ENCODE measurements at regions not wholly inside any gene's neighbourhood (a gene's known extent, or its start where the extent isn't known, plus 50 kb on each side); places are given as distances from the start of the nearest gene placed in this dataset.

- no peak overlapping the region for H4K91ac ChIP-seq (ENCODE audit: insufficient read length, low read depth, low read length)
- no peak overlapping the region for H3K4ac ChIP-seq (ENCODE audit: low read depth, low read length)
- no CpG with 5 or more reads among the region's 1 CpG for WGBS (ENCODE audit: extremely low coverage, insufficient read length, low lambda C conversion rate)
- no peak overlapping the region for H3K14ac ChIP-seq (ENCODE audit: insufficient read depth, low read length)
- no peak for TF ChIP-seq CTCF (conservative IDR thresholded peaks at IDR 0.05)
- no peak overlapping the region for H3K23ac ChIP-seq (ENCODE audit: insufficient read length, low read depth, low read length)
- H2BK5ac ChIP-seq (ENCODE audit: insufficient read length, low read length): no peak overlapping the region
- H3K4me2 ChIP-seq (ENCODE audit: insufficient read depth, insufficient read length, low read length): no peak overlapping the region
- H2AK5ac ChIP-seq (ENCODE audit: insufficient read length, low read length): no peak overlapping the region
- H2BK12ac ChIP-seq (ENCODE audit: insufficient read length, low read depth, low read length): no peak overlapping the region
- H2BK20ac ChIP-seq (ENCODE audit: low read depth, low read length, poor library complexity, severe bottlenecking): no peak overlapping the region
- Mint-ChIP-seq H3K9me3 (no peaks in the 10 kb centered on the region), H3K36me3 (ENCODE audit: insufficient read depth in 1 of 3, low read depth in 3 of 3) (no peaks in the 10 kb centered on the region), H3K4me1 (no peaks in the 10 kb centered on the region; a peak in 2 of 4 replicates), H3K27me3 (ENCODE audit: low read depth) (no peaks in the 10 kb centered on the region), H3K27ac (no peak overlapping the region), H3K4me3 (no peak overlapping the region)
- no peaks in the 10 kb centered on the region for H4K20me1 ChIP-seq (ENCODE audit: control insufficient read depth, insufficient read depth, insufficient read length)
- no peak overlapping the region for H4K8ac ChIP-seq (replicated peaks; ENCODE audit: insufficient read length, low read depth, low read length)
- no peak overlapping the region for H3T11ph ChIP-seq (ENCODE audit: low read length)
- no peak for DNase-seq
- H2BK120ac ChIP-seq (ENCODE audit: low read depth, low read length, poor library complexity, severe bottlenecking): no peak overlapping the region
- no peaks in the 10 kb centered on the region for H3K23me2 ChIP-seq (ENCODE audit: insufficient read length, low read depth, low read length, poor library complexity, severe bottlenecking)
- no peaks in the 10 kb centered on the region for H3K79me1 ChIP-seq (ENCODE audit: insufficient read depth, low read depth, low read length, poor library complexity, severe bottlenecking)
- H3K18ac ChIP-seq (ENCODE audit: insufficient read length, low read depth, low read length): no peak overlapping the region
- no peak overlapping the region for H3K56ac ChIP-seq (ENCODE audit: insufficient read length, low read depth, low read length)
- no peaks in the 10 kb centered on the region for H3K27me3 ChIP-seq (ENCODE audit: insufficient read depth, low read length)
- H3K9ac ChIP-seq (ENCODE audit: extremely low read depth, insufficient read length, low read length): no peak overlapping the region
- H3K4me1 ChIP-seq (ENCODE audit: insufficient read depth, low read length): no peaks in the 10 kb centered on the region; the same call in 1 of the 2 replicates
- no peaks in the 10 kb centered on the region for H3K9me3 ChIP-seq (ENCODE audit: control insufficient read depth, low read depth, low read length)
- no peak overlapping the region for H4K5ac ChIP-seq (ENCODE audit: insufficient read length, low read depth, low read length)
- no peak overlapping the region for H2AFZ ChIP-seq (ENCODE audit: low read length)
- no peak overlapping the region for H3K27ac ChIP-seq (ENCODE audit: insufficient read length, low read depth, low read length)
- H2BK15ac ChIP-seq (ENCODE audit: low read depth, low read length): no peak overlapping the region
- no peaks in the 10 kb centered on the region for H3K79me2 ChIP-seq (ENCODE audit: insufficient read depth, low read length)
These were observed 566.4 kb downstream of the PPARGC1A start for GRCh38 chr4:23323436-23323835.
